ENCODE measurements at regions not wholly inside any gene's neighbourhood (a gene's known extent, or its start where the extent isn't known, plus 50 kb on each side); places are given as distances from the start of the nearest gene placed in this dataset.
"Not testable (repeated sequence)": the region's sequence is repeated elsewhere in the genome, so short reads cannot be mapped to it uniquely, and the experiment has no call there.

GRCh38 chr3:181530584-181530983, 181.1 kb upstream of the SOX2 start:
- Mint-ChIP-seq H3K4me3 (no peak overlapping the region), H3K9me3 (peaks cover 4% of the 10 kb centered on the region), H3K27me3 (no peaks in the 10 kb centered on the region), H3K27ac (no peak overlapping the region), H3K4me1 (ENCODE audit: low read depth) (no peaks in the 10 kb centered on the region), H3K36me3 (ENCODE audit: low read depth) (no peaks in the 10 kb centered on the region)

- Mint-ChIP-seq H3K4me1 (ENCODE audit: low read depth) (no peaks in the 10 kb centered on the region), H3K27ac (no peak overlapping the region), H3K4me3 (no peak overlapping the region), H3K27me3 (no peaks in the 10 kb centered on the region), H3K9me3 (peaks cover 34% of the 10 kb centered on the region), H3K36me3 (ENCODE audit: low read depth) (no peaks in the 10 kb centered on the region)
Observed at GRCh38 chr3:181521831-181522230, 189.9 kb upstream of the SOX2 start.

DNA sequence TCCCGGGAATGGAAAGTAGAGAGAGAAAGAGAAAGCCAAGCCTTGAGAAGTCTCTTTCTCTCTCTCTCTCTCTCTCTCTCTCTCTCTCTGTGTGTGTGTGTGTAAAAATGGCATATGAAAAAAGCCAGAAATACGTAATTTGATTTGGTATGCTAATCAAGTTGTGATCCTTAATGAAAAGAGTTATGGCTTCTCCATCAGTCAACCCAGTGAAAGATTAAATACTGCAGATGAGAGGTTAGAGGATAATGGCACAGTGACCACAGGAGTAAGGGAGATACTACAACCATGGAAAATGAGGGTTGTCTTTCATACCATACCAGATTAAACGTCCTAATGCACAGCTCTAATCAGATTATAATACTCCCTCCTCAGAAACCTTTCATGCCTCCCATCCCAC, 193.5 kb upstream of the SOX2 start:
- H3K4me3 Mint-ChIP-seq, result no peak overlapping the region
- H3K27me3 Mint-ChIP-seq, result no peaks in the 10 kb centered on the region
- no peaks in the 10 kb centered on the region for H3K4me1 Mint-ChIP-seq (ENCODE audit: low read depth)
- H3K9me3 Mint-ChIP-seq, result peaks cover 21% of the 10 kb centered on the region
- H3K36me3 Mint-ChIP-seq (ENCODE audit: low read depth), result no peaks in the 10 kb centered on the region
- H3K27ac Mint-ChIP-seq, result no peak overlapping the region

DNA sequence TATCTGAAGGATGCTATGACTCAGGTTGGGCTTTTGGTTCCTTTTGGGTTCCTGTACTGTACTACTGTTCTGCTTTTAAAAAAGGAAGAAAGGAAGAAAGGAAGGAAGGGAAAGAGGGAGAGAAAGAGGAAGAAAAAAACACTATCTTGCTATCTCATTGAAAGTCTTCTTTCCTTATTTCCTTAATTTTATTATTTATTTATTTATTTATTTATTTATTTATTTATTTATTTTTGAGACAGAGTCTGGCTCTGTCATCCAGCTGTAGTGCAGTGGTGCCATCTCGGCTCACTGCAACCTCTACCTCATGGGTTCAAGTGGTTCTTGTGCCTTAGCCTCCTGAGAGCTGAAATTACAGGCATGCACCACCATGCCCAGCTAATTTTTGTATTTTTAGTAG, 198.9 kb upstream of the SOX2 start:
- Mint-ChIP-seq H3K9me3 (peaks cover 43% of the 10 kb centered on the region), H3K4me3 (no peak overlapping the region), H3K4me1 (ENCODE audit: low read depth) (no peaks in the 10 kb centered on the region), H3K36me3 (ENCODE audit: low read depth) (no peaks in the 10 kb centered on the region), H3K27me3 (no peaks in the 10 kb centered on the region), H3K27ac (no peak overlapping the region)

GRCh38 chr3:181510500-181510899, 201.2 kb upstream of the SOX2 start:
- no peaks in the 10 kb centered on the region for H3K4me1 Mint-ChIP-seq (ENCODE audit: low read depth)
- H3K27ac Mint-ChIP-seq, result no peak overlapping the region
- no peak overlapping the region for H3K4me3 Mint-ChIP-seq
- peaks cover 37% of the 10 kb centered on the region for H3K9me3 Mint-ChIP-seq
- H3K27me3 Mint-ChIP-seq, result no peaks in the 10 kb centered on the region
- H3K36me3 Mint-ChIP-seq (ENCODE audit: low read depth), result no peaks in the 10 kb centered on the region

DNA sequence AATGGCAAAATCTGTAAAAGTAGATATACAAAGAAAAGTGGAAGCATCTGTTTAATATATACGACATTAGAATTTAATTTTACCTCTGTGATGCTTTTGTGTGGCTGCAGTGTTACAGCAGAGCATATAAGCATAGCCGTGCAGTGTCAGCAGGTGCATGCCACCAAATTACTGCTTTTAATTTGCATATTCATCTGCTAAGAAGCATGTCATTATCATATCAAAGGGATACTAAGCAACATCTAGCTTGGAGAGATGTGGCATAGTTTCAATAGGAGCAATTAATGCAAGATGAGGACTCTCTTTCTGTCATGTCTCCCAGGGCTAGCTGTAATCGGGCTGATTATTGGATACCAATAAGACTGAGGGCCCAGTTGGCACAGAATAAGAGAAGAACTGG, 214.4 kb upstream of the SOX2 start:
- H3K27ac Mint-ChIP-seq, result no peak overlapping the region
- no peaks in the 10 kb centered on the region for H3K9me3 Mint-ChIP-seq
- no peaks in the 10 kb centered on the region for H3K4me1 Mint-ChIP-seq (ENCODE audit: low read depth)
- H3K27me3 Mint-ChIP-seq, result no peaks in the 10 kb centered on the region
- H3K4me3 Mint-ChIP-seq, result no peak overlapping the region
- no peaks in the 10 kb centered on the region for H3K36me3 Mint-ChIP-seq (ENCODE audit: low read depth)

DNA sequence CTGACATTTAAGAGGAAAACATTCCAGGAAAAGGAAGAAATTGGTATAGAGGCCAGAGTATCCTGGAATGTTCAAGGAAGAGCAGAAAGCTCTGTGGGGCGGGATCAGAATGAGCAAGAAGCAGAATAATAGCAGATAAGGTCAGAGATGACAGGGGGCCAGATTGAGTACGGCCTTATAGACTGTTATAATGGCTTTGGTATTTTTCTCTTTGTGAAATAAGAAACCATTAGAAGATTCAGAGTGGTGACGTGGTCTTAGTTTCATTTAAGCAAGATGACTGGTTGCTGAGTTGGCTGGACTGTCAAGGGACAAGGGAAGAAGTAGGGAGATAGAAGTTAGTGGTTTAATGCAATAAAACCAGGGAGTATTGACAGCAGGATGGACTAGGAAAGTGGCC, 218.3 kb upstream of the SOX2 start:
- Mint-ChIP-seq H3K9me3 (no peaks in the 10 kb centered on the region), H3K36me3 (ENCODE audit: low read depth) (no peaks in the 10 kb centered on the region), H3K4me1 (ENCODE audit: low read depth) (no peaks in the 10 kb centered on the region), H3K4me3 (no peak overlapping the region), H3K27ac (no peak overlapping the region), H3K27me3 (no peaks in the 10 kb centered on the region)

DNA sequence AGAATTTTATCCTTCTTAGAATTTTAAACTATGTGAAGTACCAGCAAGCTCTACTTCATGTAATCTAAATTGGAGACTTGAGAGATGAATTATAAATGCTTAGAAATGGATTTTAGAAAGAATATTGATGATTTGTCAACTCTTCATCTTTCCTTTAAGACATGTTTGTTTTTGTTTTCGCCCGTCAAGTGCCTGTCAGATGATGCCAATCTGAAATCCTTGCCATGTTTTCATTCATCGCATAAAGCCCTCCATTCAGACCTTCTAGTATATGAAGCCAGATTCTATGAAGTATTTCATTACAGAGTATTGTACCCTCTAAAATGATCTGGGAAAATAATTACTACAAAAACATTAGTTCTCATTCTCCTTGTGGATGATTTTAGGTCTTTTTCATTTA, 223.2 kb upstream of the SOX2 start:
- H3K9me3 Mint-ChIP-seq, result peaks cover 3% of the 10 kb centered on the region
- H3K36me3 Mint-ChIP-seq (ENCODE audit: low read depth), result no peaks in the 10 kb centered on the region
- no peak overlapping the region for H3K27ac Mint-ChIP-seq
- no peaks in the 10 kb centered on the region for H3K4me1 Mint-ChIP-seq (ENCODE audit: low read depth)
- no peak overlapping the region for H3K4me3 Mint-ChIP-seq
- H3K27me3 Mint-ChIP-seq, result no peaks in the 10 kb centered on the region

DNA sequence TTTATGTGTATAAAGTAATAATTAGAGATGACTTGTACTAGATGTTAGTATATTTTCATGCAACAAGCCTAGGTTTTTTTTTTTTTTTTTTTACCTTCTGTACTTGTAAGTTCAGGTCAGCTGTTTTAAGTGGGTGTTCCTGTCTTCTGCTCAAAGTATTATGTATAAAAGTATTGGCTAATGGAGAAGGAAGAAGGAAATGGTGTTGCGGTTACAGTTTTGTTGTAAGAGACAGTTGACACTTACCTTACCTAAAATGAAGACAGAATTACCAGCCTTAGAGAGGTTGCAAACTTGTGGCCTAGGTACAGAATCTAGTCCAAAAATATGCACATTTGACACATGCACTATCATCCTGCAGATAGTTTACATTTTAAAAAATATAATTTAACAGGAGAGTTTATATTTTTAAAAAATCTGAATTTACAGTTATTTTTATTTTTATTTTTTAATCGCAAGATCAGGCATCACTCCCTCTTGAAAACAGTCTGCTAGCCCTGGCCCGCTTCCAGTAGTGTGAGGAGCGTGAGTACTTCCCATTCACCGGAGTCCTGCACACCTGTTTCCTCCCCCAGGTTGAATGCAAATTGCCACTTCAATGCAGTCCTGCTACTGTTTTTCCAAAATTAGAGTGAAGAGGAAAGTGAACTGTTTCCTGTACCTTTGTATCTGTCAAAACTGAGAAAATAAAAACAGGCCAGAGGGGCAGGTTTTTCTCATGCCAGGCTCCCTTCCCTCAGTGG, 224.3 kb upstream of the SOX2 start:
- Mint-ChIP-seq H3K27me3 (no peaks in the 10 kb centered on the region), H3K36me3 (ENCODE audit: low read depth) (no peaks in the 10 kb centered on the region), H3K4me3 (no peak overlapping the region), H3K27ac (no peak overlapping the region), H3K9me3 (peaks cover 3% of the 10 kb centered on the region), H3K4me1 (ENCODE audit: low read depth) (no peaks in the 10 kb centered on the region)

GRCh38 chr3:181486141-181486885, 225.4 kb upstream of the SOX2 start:
- H3K36me3 Mint-ChIP-seq (ENCODE audit: low read depth), result no peaks in the 10 kb centered on the region
- H3K4me3 Mint-ChIP-seq, result no peak overlapping the region
- H3K9me3 Mint-ChIP-seq, result peaks cover 3% of the 10 kb centered on the region
- H3K4me1 Mint-ChIP-seq (ENCODE audit: low read depth), result no peaks in the 10 kb centered on the region
- H3K27me3 Mint-ChIP-seq, result no peaks in the 10 kb centered on the region
- no peak overlapping the region for H3K27ac Mint-ChIP-seq

GRCh38 chr3:181484026-181484425, 227.7 kb upstream of the SOX2 start:
- Mint-ChIP-seq H3K4me3 (no peak overlapping the region), H3K27ac (no peak overlapping the region), H3K36me3 (ENCODE audit: low read depth) (no peaks in the 10 kb centered on the region), H3K9me3 (peaks cover 10% of the 10 kb centered on the region), H3K4me1 (ENCODE audit: low read depth) (no peaks in the 10 kb centered on the region), H3K27me3 (no peaks in the 10 kb centered on the region)

- not testable (repeated sequence) for H3K27me3 Mint-ChIP-seq; H3K4me3 Mint-ChIP-seq; H3K27ac Mint-ChIP-seq; H3K36me3 Mint-ChIP-seq (ENCODE audit: low read depth); H3K4me1 Mint-ChIP-seq (ENCODE audit: low read depth)
- peaks cover 37% of the 10 kb centered on the region for H3K9me3 Mint-ChIP-seq
Observed at GRCh38 chr3:181475146-181475545, 236.6 kb upstream of the SOX2 start.

DNA sequence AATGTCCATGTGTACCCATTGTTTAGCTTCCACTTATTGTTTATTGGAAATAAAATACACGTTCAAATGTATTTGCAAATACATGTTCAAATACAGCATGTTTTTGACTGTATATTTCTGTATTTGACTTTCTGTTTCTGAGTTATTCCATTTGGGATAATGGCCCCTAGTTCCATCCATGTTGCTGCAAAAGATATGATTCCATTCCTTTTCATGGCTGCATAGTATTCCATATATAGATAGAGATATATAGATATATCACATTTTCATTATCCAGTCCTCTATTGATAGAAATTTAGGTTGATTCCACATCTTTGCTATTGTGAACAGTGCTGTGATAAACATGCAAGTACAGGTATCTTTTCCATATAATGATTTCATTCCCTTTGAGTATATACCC, 241.4 kb upstream of the SOX2 start:
- H3K36me3 Mint-ChIP-seq (ENCODE audit: low read depth), result no peaks in the 10 kb centered on the region
- H3K4me3 Mint-ChIP-seq, result no peak overlapping the region
- H3K27me3 Mint-ChIP-seq, result no peaks in the 10 kb centered on the region
- H3K9me3 Mint-ChIP-seq, result peaks cover 27% of the 10 kb centered on the region
- H3K27ac Mint-ChIP-seq, result no peak overlapping the region
- H3K4me1 Mint-ChIP-seq (ENCODE audit: low read depth), result no peaks in the 10 kb centered on the region

DNA sequence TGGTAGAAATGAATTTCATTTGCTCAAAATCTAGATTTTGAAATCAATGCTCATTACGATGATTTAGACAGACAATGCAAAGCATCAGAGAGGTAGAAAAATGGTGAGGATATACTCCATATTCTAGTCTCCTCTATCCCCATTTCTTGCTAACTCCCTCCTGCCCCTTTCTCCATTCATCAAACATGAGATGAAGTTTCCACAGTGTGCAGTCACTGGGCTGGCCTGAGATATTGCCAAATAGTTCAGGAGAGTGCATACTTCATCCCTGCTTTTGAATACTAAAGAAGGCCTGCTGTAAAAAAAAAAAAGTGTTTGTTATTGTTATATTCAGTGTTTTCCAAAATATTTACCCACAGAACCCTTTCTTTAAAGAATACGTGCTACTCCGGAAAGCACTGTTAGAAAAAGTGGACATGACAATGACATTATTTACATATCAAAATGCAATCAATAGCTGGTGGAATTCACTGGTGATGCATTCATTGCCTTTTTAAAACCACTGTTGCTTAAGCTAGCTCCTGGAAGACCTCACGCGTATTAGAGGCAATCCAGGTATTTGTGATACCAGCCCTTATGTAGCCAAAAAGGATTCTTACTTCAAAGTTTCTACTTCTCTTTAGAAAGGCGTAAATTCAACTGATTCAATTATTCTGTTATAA, 247.6 kb upstream of the SOX2 start:
- H3K27ac Mint-ChIP-seq, result no peak overlapping the region
- H3K27me3 Mint-ChIP-seq, result no peaks in the 10 kb centered on the region
- peaks cover 3% of the 10 kb centered on the region for H3K9me3 Mint-ChIP-seq
- H3K4me1 Mint-ChIP-seq (ENCODE audit: low read depth), result no peaks in the 10 kb centered on the region
- no peaks in the 10 kb centered on the region for H3K36me3 Mint-ChIP-seq (ENCODE audit: low read depth)
- no peak overlapping the region for H3K4me3 Mint-ChIP-seq

DNA sequence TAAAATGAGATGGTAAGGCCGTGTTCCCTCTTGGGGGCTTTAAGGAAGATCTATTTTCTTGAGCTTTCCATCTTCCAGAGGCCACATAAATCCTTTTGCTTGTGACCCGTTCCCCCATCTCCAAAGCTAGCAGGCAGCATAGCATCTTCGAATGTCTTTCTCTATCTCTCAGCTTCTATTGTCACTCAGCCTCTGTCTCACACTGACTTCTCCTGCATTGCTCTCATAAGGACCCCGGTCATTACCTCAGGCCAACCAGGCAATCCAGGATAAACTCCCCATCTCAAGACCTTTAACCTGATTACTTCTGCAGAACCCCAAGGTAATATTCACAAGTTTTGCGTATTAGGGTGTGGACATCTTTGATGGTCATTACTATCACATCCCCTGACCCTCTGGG, 250.3 kb upstream of the SOX2 start:
- H3K27me3 Mint-ChIP-seq, result no peaks in the 10 kb centered on the region
- peaks cover 1% of the 10 kb centered on the region for H3K9me3 Mint-ChIP-seq
- no peak overlapping the region for H3K27ac Mint-ChIP-seq
- no peaks in the 10 kb centered on the region for H3K4me1 Mint-ChIP-seq (ENCODE audit: low read depth)
- no peak overlapping the region for H3K4me3 Mint-ChIP-seq
- H3K36me3 Mint-ChIP-seq (ENCODE audit: low read depth), result no peaks in the 10 kb centered on the region
